Bronchial epithelial cell (primary cell): ENCODE measurements at regions not wholly inside any gene's neighbourhood (a gene's known extent, or its start where the extent isn't known, plus 50 kb on each side); places are given as distances from the start of the nearest gene placed in this dataset.
"Not testable (repeated sequence)": the region's sequence is repeated elsewhere in the genome, so short reads cannot be mapped to it uniquely, and the experiment has no call there.

Source experiments
- DNase-seq: peaks from one replicate; pipeline ENCODE4 v3.0.0-alpha.2; 2010; ENCODE audit warnings: low read depth
- FAIRE-seq: peaks from 2 replicates; lab custom pipeline; 2011; peaks lifted over from hg19 to GRCh38; lab: Jason Lieb, UNC
- H3K27me3 ChIP-seq: 2 replicates; pipeline ENCODE4 v1.5.1; 2011; ENCODE audit warnings: low read length; ENCODE audit not compliant: control insufficient read depth, insufficient read depth
- H3K36me3 ChIP-seq: 2 replicates; pipeline ENCODE4 v1.5.1; 2011; ENCODE audit warnings: low read length; ENCODE audit not compliant: control insufficient read depth, insufficient read depth
- H3K4me3 ChIP-seq: 2 replicates; pipeline ENCODE4 v1.5.1; 2011; ENCODE audit warnings: mild to moderate bottlenecking, low read depth, low read length, control low read depth
- TF ChIP-seq, protein P1 (sequence below): IDR thresholded peaks from 2 replicates; pipeline ENCODE4 v1.5.1; 2011; ENCODE audit warnings: mild to moderate bottlenecking, moderate library complexity, low read length, control low read depth, inconsistent platforms; ENCODE audit not compliant: insufficient read depth, severe bottlenecking

DNA sequence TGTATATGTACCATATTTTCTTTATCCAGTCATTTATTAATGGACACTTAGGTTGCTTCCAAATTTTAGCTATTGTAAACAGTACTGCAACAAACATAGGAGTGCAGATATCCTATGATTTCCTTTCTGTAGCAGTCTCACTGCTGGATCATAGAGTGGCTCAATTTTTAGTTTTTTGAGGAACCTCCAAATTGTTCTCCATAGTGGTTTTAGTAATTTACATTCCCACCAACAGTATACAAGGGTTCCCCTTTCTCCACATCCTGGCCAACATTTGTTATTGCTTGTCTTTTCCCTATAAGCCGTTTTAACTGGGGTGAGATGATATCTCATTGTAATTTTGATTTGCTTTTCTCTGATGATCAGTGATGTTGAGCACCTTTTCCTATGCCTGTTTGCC lies 114.3 kb downstream of the TMEM17 start:
- DNase-seq: no peak
- Histone ChIP-seq H3K4me3 (no peak overlapping the region), H3K36me3 (no peaks in the 10 kb centered on the region), H3K27me3 (no peaks in the 10 kb centered on the region)
- FAIRE-seq: no peak
- TF ChIP-seq, protein P1, sequence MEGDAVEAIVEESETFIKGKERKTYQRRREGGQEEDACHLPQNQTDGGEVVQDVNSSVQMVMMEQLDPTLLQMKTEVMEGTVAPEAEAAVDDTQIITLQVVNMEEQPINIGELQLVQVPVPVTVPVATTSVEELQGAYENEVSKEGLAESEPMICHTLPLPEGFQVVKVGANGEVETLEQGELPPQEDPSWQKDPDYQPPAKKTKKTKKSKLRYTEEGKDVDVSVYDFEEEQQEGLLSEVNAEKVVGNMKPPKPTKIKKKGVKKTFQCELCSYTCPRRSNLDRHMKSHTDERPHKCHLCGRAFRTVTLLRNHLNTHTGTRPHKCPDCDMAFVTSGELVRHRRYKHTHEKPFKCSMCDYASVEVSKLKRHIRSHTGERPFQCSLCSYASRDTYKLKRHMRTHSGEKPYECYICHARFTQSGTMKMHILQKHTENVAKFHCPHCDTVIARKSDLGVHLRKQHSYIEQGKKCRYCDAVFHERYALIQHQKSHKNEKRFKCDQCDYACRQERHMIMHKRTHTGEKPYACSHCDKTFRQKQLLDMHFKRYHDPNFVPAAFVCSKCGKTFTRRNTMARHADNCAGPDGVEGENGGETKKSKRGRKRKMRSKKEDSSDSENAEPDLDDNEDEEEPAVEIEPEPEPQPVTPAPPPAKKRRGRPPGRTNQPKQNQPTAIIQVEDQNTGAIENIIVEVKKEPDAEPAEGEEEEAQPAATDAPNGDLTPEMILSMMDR: no peak

DNA sequence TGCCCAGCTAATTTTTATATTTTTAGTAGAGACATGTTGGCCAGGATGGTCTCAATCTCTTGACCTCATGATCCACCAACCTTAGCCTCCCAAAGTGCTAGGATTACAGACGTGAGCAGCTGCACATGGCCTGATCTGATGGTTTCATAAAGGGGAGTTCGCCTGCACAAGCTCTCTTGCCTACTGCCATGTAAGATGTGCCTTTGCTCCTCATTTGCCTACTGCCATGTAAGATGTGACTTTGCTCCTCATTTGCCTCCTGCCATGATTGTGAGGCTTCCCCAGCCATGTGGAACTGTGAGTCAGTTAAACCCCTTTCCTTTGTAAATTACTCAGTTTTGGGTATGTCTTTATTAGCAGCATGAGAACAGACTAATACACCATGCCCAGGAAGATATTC lies 119.6 kb downstream of the TMEM17 start:
- H3K36me3 ChIP-seq, DNase-seq, H3K27me3 ChIP-seq, H3K4me3 ChIP-seq, FAIRE-seq: not testable (repeated sequence)

GRCh38 chr2:62383846-62384245 lies 122.1 kb downstream of the TMEM17 start:
- no peak overlapping the region for H3K4me3 ChIP-seq
- no peaks in the 10 kb centered on the region for H3K27me3 ChIP-seq
- no peaks in the 10 kb centered on the region for H3K36me3 ChIP-seq
- FAIRE-seq (no peak), DNase-seq (peak; percentile 35)
- TF ChIP-seq, protein P1: no peak

- TF ChIP-seq, protein P1: no peak
- no peak for FAIRE-seq
- H3K36me3 ChIP-seq: no peaks in the 10 kb centered on the region
- no peak for DNase-seq
- H3K4me3 ChIP-seq: no peak overlapping the region
- no peaks in the 10 kb centered on the region for H3K27me3 ChIP-seq
Observed at GRCh38 chr2:62382757-62383156, 123.2 kb downstream of the TMEM17 start.

GRCh38 chr2:62382122-62382521 lies 123.9 kb downstream of the TMEM17 start:
- TF ChIP-seq, protein P1: no peak
- Histone ChIP-seq H3K36me3 (no peaks in the 10 kb centered on the region), H3K4me3 (no peak overlapping the region), H3K27me3 (no peaks in the 10 kb centered on the region)
- no peak for DNase-seq
- FAIRE-seq: no peak

GRCh38 chr2:62381656-62382055 lies 124.3 kb downstream of the TMEM17 start:
- H3K27me3 ChIP-seq: no peaks in the 10 kb centered on the region
- no peak overlapping the region for H3K4me3 ChIP-seq
- TF ChIP-seq, protein P1: no peak
- H3K36me3 ChIP-seq: no peaks in the 10 kb centered on the region
- no peak for FAIRE-seq
- DNase-seq: no peak
